ENCODE measurements at regions not wholly inside any gene's neighbourhood (a gene's known extent, or its start where the extent isn't known, plus 50 kb on each side); places are given as distances from the start of the nearest gene placed in this dataset.

DNA sequence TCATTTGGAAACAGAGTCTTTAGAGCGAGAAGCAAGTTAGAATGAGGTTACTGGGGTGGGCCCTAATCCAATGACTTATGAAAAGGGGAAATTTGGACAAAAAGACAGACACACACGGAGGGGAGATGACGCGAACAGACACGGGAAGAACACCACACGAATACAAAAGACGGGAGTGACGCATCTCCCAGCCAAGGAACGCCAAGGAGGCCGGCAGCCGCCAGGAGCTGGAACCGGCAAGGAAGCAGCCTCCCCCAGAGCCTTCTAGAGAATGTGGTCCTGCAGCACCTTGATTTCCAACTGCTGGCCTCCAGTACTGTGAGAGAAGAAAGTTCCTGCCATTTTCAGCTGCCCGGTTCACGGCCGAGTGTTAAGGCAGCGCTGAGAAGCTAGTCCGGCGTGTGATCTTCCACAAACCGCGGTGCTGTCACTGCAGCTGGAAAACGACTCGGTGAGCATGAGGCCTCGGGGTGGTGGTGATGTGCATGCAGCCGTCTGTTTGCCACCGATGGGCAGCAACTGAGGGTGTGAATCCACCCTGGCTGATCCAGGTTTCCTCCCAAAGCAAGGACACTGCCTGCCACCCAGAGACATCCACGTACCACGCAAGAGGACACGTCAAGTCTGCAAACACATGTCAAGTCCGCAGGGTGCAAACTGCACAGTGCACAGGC, 124.5 kb downstream of the NCOR2 start:
- no peak for DNase-seq

DNA sequence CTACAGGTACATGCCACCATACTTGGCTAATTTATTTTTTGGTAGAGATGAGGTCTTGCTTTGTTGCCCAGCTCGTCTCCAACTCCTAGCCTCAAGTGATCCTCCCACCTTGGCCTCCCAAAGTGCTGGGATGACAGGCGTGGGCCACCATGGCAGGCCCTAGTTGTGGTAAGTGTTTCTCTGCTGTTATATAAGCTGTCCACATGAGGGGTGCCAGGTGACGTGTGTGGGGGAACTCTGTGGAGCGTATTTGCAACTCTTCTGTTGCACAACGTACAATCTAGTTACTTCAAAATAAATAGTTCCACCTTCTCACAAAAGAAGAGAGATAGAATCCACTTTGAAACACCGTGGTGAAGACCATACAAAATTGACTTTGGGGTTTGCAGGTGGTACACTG, 125.1 kb downstream of the NCOR2 start:
- DNase-seq, result no peak

- DNase-seq, result no peak
Measured at GRCh38 chr12:124441443-124442194, 125.8 kb downstream of the NCOR2 start.

GRCh38 chr12:124440841-124441381, 126.5 kb downstream of the NCOR2 start:
- no peak for DNase-seq

GRCh38 chr12:124440031-124440626, 127.3 kb downstream of the NCOR2 start:
- DNase-seq, result no peak

GRCh38 chr12:124438437-124439056, 128.9 kb downstream of the NCOR2 start:
- DNase-seq, result no peak

DNA sequence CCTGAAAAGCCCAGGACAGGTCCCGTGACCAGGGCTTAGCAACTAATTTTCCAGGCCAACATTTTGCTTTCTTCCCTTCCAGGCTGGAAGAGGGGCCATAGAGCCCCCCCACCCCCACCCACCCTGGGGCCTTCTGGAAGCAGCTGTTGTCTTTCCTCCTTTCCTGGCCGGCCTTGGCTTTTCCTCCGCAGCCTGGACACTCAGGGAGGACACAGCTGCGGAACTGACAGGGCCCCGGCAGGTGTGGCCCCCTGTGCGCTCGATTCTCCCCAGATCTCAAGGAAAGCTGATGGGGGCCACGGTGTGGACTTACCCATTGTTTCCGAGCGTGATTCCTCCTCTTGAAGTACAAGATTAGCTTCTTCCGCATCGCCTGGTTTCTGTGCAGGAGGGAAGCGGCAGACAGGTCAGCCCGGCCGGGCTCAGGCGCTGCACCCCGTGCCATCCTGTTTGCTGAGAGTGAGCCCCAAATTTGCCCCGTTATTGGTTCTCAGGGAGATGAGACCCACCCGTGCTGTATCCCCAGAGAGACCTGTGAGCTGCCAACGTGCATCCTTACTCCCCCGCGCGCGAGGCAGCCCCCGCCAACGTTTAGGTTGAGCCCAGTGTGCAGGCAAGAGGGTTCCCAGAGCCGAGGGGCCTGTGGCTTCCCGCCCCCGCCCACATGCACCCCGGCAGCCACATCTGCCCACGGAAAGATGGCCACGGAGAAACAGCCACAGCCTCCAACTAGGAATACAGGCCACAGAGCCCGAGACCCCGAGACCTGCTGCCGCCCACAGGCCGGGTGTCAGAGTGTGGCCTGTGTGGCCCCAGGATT, 129.6 kb downstream of the NCOR2 start:
- DNase-seq, result no peak

DNA sequence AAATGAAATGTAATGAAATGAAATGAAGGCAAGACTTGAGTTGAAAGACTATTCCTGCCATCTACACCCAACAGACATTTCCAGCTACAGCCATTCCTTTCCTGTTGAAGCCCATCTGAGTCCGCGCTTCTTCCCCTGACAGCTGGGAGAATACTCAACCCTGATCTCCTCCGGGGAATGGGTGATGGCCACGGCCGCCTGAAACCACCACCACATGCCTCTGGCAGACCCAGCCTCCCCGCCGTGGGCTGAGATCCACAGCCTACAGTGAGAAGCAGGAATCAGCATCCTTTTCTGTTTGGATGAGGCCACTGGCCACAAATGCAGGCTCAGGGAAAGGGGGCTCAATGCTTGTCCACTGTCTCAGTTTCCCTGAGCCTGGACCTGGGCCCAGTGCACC, 130.3 kb downstream of the NCOR2 start:
- no peak for DNase-seq

DNA sequence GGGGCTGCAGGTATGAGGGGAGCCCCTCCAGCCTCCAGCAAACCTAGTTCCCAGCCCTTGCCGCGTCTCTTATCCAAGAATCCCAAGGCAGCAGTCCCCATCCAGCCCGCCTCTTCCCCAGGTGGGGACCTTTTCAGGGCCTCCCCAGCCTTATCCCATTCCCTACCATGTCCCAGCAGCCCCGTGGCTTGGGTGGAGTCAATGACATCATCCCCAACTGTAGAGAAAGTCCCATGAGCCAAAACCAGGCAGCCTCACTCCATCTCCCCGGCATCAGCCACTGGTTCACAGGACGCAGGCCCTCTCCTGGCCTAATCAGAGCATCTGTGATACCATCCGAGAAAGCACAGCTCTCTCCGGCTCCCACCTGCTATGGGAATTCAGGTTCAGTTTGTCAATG, 131.0 kb downstream of the NCOR2 start:
- DNase-seq, result no peak

GRCh38 chr12:124435806-124436345, 131.5 kb downstream of the NCOR2 start:
- no peak for DNase-seq

GRCh38 chr12:124434951-124435805, 132.2 kb downstream of the NCOR2 start:
- DNase-seq, result no peak

DNA sequence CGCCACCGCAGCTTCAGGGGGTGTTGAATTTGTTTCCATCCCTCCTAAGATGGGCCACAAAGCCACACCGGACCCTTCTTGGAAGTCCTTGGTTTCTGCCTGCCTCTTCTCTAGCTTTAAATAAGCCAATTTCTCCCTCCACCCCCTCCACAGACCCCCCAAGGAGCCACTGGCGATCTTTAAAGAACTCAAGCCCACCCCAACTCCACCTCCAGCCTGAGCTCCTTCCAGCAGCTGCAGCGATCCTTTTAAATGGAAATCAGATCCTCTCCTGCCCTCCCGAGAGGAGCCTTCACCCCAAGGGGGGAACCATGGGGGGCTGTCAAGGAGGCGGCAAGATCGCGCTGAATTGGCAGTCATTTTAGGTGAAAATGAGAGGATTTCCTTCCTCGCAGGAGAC, 133.1 kb downstream of the NCOR2 start:
- DNase-seq, result no peak

DNA sequence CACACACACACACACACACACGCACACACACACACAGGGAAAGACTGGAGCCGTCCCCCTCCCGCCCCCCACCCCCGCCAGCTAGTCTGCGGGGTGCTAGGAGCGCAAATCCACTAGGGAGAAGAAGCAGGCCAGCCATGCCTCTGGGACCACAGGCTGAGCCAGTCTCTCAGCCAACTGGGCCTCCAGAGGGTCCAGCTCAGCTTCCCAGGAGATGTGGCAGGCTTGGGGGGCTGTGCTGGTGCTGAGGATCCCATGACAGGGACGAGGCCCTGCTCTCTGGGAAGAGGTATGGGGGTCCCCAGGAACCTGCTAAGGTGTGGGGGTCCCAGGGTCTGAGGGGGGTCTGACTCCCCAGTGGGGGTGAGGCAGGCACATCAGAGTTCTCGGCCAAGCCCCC, 133.5 kb downstream of the NCOR2 start:
- no peak for DNase-seq

GRCh38 chr12:124433147-124433874, 134.1 kb downstream of the NCOR2 start:
- DNase-seq, result no peak

DNA sequence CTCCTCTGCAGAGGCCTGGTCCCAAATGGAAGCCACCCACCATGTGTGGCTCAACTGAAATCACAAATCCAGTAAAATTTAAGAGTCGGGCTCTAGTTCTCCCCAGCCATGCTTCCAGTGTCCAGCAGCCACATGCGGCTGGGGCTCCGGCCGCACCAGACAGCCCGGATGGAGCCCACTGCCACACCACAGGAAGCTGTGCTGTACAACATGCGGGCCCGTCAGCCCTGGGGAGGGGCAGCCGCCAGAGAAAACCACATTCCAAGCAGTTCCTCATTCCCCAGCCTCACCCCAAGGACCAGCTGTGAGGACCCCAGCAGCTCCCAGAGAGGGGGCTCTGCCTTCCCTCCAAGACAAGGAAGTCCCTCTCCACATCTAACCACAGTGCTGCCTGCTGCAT, 135.0 kb downstream of the NCOR2 start:
- no peak for DNase-seq

DNA sequence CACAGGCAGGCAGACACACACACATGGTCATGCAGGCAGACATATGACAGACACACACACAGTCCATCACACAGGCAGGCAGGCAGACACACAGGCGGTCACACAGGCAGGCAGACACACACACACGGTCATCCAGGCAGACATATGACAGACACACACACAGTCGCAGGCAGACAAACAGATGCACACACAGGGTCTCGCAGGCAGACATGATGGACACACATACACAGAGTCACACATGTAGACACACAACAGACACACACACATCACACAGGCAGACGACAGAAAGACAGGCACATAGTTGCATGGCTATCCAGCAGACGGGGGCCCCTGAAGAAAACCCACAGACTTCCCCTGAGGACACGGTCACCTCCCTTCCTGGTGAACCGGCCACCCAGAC, 135.4 kb downstream of the NCOR2 start:
- no peak for DNase-seq

- DNase-seq, result no peak
Measured at GRCh38 chr12:124430491-124430890, 135.6 kb downstream of the RFLNA start.

DNA sequence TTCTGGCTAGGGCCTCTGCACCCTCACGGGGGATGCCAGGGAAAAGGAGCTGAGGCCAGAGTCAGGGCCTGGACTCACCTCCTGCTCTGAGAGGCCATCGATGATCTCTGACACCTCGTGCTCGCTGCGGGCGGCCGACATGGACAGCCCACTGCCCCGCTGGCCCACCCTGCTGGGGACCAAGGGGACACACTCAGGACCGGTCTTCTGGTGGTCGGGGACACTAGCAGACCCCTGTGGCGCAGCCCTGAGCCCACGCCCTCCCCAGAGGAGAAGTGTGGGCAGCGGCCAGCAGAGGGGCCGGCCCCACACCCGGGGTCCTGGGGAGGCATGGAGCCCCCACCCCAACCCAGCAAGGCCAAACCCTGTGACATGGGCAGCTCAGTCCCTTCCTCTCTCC, 134.6 kb downstream of the RFLNA start:
- no peak for DNase-seq

DNA sequence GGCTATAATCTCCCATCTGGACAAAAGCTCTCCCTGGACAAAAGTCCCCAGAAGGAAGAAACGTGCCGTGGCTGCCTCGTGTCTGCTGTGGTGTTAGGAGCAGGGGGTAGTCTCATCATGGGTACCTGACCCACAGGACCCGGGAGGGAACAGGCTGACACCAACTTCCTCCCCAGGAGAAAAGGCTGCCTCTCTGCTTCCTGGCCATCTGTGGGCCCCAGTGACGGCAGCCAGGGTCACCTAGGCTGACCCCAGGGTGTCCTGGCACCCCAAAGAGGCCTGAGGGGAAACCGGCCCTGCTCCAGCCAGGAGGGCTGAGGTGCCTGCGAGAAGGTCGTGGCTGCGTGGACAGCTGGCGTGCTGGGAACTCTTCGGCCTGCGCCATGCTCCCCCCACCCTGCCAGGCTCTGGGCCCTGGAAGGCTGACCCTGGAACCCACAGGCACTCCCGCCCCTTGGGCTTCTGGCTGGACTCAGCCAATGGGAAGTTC, 133.9 kb downstream of the RFLNA start:
- no peak for DNase-seq

GRCh38 chr12:124428136-124428791, 133.4 kb downstream of the RFLNA start:
- no peak for DNase-seq
